Hepatocyte (in vitro differentiated cells): ENCODE measurements at regions not wholly inside any gene's neighbourhood (a gene's known extent, or its start where the extent isn't known, plus 50 kb on each side); places are given as distances from the start of the nearest gene placed in this dataset.

Source experiments
- EZH2 ChIP-seq: fragments of 200-600 bp; sonication (generic); IDR thresholded peaks from 2 replicates; pipeline ENCODE4 v1.6.1; 2016; ENCODE audit warnings: antibody characterized with exemption, mild to moderate bottlenecking, borderline replicate concordance
- TF ChIP-seq, protein P1 (sequence below): fragments of 200-600 bp; sonication (generic); IDR thresholded peaks from 2 replicates; pipeline ENCODE4 v1.5.1; 2016; ENCODE audit warnings: antibody characterized with exemption, mild to moderate bottlenecking; ENCODE audit not compliant: poor library complexity

DNA sequence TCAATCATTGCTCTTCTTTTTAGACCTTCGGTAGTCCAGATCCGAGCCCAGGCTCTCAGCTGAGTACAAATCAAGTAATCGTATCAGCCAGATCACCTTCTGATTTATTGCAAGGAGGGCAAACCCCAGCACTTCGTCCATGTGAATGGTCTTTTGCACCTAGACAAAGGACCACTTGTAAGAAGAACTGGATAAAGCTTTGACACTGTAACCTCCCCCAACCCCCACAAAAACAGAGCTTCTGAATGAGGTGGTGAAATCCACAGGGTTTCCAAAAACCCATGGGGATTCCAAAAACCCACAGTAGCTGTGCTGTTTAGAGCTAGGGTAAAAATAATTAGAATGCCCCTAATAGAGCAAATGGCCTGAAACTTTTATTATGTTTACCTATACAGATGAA, 148.8 kb upstream of the ODAD2 start:
- no peak for TF ChIP-seq EZH2
- TF ChIP-seq, protein P1, sequence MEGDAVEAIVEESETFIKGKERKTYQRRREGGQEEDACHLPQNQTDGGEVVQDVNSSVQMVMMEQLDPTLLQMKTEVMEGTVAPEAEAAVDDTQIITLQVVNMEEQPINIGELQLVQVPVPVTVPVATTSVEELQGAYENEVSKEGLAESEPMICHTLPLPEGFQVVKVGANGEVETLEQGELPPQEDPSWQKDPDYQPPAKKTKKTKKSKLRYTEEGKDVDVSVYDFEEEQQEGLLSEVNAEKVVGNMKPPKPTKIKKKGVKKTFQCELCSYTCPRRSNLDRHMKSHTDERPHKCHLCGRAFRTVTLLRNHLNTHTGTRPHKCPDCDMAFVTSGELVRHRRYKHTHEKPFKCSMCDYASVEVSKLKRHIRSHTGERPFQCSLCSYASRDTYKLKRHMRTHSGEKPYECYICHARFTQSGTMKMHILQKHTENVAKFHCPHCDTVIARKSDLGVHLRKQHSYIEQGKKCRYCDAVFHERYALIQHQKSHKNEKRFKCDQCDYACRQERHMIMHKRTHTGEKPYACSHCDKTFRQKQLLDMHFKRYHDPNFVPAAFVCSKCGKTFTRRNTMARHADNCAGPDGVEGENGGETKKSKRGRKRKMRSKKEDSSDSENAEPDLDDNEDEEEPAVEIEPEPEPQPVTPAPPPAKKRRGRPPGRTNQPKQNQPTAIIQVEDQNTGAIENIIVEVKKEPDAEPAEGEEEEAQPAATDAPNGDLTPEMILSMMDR, result no peak
